Fibroblast of skin of left biceps (primary cell): ENCODE measurements at regions not wholly inside any gene's neighbourhood (a gene's known extent, or its start where the extent isn't known, plus 50 kb on each side); places are given as distances from the start of the nearest gene placed in this dataset.
A peak's percentile ranks its signal among the peaks of the same experiment; 100 is the strongest.
"Not testable (repeated sequence)": the region's sequence is repeated elsewhere in the genome, so short reads cannot be mapped to it uniquely, and the experiment has no call there.

Experiments used
- DNase-seq, 2 experiments: peaks; one replicate each; pipeline ENCODE4 v3.0.0-alpha.2; 2013; ENCODE audit warnings: low read depth in 2 of 2

GRCh38 chr12:59149995-59150642 is 229.8 kb upstream of the LRIG3 start:
- peak; percentile 61 to 74 for DNase-seq

- DNase-seq: no peak
Measured at GRCh38 chr12:59147791-59148190, 227.5 kb upstream of the LRIG3 start.

GRCh38 chr12:59142183-59142790 is 222.0 kb upstream of the LRIG3 start:
- DNase-seq: no peak

- DNase-seq: no peak
Measured at GRCh38 chr12:59134750-59135149, 214.4 kb upstream of the LRIG3 start.

- no peak for DNase-seq
Measured at GRCh38 chr12:59131462-59131861, 211.2 kb upstream of the LRIG3 start.

GRCh38 chr12:59122784-59123183 is 202.5 kb upstream of the LRIG3 start:
- no peak for DNase-seq

GRCh38 chr12:59121451-59121850 is 201.1 kb upstream of the LRIG3 start:
- DNase-seq: no peak

- no peak for DNase-seq
Measured at GRCh38 chr12:59119676-59120075, 199.4 kb upstream of the LRIG3 start.

- DNase-seq: no peak
Measured at GRCh38 chr12:59118356-59118755, 198.1 kb upstream of the LRIG3 start.

- no peak for DNase-seq
Measured at GRCh38 chr12:59115995-59116394, 195.7 kb upstream of the LRIG3 start.

- DNase-seq: peak; percentile 50 to 56
Measured at GRCh38 chr12:59115526-59115925, 195.2 kb upstream of the LRIG3 start.

GRCh38 chr12:59113831-59114615 is 193.7 kb upstream of the LRIG3 start:
- peak; percentile 62 to 67 for DNase-seq

- no peak for DNase-seq
Measured at GRCh38 chr12:59111851-59112250, 191.5 kb upstream of the LRIG3 start.

GRCh38 chr12:59108516-59108915 is 188.2 kb upstream of the LRIG3 start:
- DNase-seq: not testable (repeated sequence)

GRCh38 chr12:59100585-59100984 is 180.3 kb upstream of the LRIG3 start:
- no peak for DNase-seq

GRCh38 chr12:59097876-59098275 is 177.6 kb upstream of the LRIG3 start:
- DNase-seq: no peak

GRCh38 chr12:59096246-59096645 is 175.9 kb upstream of the LRIG3 start:
- DNase-seq: no peak

GRCh38 chr12:59093073-59093772 is 172.9 kb upstream of the LRIG3 start:
- no peak for DNase-seq

- no peak for DNase-seq
Measured at GRCh38 chr12:59088673-59089072, 168.4 kb upstream of the LRIG3 start.

GRCh38 chr12:59087691-59088090 is 167.4 kb upstream of the LRIG3 start:
- DNase-seq: no peak

- DNase-seq: no peak
Measured at GRCh38 chr12:59087077-59087673, 166.9 kb upstream of the LRIG3 start.

GRCh38 chr12:59086126-59086525 is 165.8 kb upstream of the LRIG3 start:
- no peak for DNase-seq
